ENCODE measurements at regions not wholly inside any gene's neighbourhood (a gene's known extent, or its start where the extent isn't known, plus 50 kb on each side); places are given as distances from the start of the nearest gene placed in this dataset.

DNA sequence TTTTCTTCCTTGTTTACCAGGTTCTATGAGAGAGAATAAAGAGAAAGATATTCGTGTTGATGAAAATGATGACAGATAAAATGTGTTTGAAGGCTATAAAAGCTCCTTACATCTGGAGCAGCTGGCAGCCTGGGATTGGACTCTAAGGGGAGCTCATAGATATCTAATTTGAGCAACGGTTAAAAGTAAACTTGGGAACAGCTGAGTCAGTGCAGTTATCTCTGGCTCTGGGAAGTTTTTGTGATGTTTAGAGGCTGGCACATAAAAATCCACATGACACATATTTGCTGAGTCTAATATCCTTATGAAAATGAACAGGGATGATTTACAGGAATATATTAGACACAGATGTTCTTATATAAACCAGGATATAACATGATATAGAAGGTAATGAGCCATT is 331.8 kb upstream of the TENM3 start:
- DNase-seq (ENCODE audit: low read depth in 3 of 3, low spot score in 1 of 3), result no peak

DNA sequence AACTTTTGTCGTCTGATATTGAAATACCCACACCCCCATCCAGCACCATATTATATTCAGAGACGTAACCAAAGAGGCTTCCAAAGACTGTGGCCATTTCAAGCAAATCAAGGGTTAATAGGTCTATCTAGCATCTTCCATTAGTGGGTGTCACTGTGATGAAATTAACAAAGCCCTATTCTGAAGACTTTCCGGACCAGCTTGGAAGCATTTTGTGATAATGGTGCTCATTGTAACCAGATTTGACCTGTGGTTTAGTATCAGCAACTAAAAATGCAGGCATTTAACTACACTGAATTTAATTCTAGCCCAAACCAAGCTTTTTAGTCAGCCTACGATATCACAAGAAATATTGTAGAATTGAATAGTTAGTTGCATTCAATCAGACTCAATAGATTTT is 309.7 kb upstream of the TENM3 start:
- no peak for DNase-seq (ENCODE audit: low read depth in 3 of 3, low spot score in 1 of 3)

DNA sequence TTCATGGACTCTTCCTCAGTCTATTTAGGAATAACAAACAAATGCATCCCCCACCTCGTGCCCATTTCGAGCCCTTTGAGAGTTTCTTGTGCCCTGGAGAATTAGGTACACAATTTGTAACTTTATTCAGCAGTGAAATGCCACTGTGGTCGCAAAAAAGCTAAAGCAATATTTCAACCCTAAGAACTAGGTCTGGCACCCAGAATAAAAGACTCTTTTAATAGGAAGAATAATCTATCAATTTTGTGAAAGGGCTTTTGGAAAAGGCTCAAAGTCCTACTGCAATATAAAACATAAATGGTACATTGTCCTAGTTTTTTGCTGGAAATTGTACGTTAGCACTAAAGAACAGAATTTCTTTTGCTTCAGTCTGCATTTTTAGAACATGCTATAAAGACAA is 304.6 kb upstream of the TENM3 start:
- DNase-seq (ENCODE audit: low read depth in 3 of 3, low spot score in 1 of 3), result no peak

DNA sequence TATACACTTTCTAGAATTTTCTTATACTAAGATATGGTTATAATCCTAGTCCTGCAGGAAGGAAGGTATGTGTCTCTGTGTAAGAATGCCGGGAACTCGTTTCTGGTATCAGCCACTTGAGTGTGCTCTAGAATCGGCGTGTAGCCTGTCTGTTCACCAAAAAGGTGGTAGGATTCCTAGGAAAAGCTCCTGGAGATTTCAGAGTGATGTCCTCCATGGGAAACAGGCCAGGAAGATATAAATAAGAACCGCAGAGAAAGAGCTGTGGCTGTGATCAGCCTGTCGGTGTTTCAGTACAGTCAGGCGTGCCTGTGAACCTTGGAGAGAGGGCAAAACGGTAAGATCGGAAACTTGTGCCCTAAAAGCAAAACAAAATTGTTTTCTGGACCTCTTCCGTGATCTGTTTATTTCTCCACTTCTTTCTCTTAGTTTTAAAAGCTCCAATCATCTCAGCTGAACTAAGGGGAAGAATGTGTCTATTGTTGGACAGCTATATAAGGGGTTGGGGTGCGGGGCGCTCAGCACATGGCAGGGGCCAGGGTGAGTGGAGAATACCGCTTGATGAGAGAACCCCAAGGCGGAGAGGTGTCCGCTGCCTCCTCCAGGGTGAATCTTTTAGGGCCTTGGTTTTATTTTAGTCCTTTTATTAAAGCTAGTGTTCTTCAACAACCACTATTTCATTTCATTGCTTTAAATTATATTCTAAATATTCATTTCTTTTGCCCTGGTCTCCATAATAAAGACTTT is 303.8 kb upstream of the TENM3 start:
- no peak for DNase-seq (ENCODE audit: low read depth in 3 of 3, low spot score in 1 of 3)

DNA sequence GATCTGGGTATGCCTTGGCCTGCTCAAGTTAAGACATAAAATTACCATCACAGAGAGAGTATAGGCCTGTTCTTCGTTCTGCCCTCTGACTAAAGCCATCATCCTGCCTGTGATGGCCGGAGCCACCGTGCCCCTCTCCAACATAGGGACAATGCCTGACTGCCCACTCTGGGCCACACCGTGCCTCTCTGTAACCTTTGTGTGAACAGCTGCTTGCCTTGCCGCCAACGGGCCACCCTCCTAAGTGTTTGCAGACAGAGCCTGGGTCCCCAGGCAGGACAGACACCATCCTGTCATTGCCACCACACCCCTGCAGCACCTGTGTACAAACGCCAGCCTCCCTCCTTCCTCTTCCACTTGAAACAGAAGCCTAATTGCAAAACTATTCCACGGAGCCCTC is 298.7 kb upstream of the TENM3 start:
- no peak for DNase-seq (ENCODE audit: low read depth in 3 of 3, low spot score in 1 of 3)

DNA sequence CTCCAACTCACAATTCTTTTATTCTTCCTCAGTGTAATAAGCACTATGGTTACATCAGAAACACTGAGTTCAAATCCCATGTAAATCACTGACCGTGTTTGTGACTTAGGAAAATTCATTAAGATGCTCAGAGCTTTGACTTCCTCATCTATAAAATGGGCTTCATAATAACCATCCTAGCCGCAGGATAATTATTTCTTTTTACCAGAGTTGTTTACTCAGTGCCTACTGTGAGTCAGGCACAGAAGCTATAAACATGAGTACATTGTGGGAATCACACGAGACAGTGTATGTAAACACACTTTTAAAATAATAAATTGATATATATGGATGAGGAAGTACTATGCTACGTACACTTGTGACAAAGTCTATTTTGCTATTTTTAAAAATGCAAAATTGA is 296.3 kb upstream of the TENM3 start:
- DNase-seq (ENCODE audit: low read depth in 3 of 3, low spot score in 1 of 3), result no peak

DNA sequence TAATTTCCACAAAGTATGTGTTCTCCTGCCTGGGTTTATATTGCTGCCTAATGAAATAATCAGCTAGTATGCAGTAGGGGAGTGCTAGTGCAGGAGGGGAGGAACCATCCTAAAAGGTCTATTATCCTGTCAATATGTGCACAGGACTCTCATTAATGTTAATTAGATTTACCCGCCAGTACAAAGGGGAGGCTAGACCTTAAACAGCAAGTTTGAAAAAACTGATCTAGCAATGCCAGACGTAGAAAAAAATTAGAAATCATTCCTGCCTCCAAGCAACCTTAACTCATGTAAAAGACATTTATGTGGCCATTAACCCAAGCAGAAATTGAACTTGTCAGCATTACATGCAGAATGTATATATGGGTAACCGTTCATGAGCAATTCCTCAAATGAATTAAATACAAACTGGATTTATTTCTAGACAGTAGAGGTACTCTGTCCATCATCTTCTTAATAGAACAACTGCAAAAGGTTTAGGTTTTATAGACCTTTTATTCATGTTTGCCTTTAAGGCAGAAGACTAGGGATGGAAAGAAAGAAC is 294.3 kb upstream of the TENM3 start:
- no peak for DNase-seq (ENCODE audit: low read depth in 3 of 3, low spot score in 1 of 3)

DNA sequence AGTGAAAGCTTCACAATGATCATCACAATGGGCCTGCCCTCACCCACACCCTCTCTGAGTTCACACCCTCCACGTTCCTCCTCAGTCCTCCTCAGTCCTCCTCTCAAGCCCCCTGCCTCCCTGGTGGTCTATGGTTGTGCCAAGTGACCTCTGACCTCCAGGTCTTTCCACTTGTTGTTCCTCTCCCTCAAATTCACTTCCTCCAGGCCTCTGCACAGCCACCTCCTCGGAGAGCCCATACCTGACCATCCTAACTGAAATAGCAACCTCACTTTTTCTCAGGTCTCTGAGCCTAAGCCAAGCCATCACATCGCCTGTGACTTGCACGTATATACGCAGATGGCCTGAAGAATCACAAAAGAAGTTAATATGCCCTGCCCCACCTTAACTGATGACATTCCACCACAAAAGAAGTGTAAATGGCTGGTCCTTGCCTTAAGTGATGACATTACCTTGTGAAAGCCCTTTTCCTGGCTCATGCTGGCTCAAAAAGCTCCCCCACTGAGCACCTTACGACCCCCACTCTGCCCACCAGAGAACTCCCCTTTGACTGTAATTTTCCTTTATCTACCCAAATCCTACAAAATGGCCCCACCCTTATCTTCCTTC is 293.4 kb upstream of the TENM3 start:
- DNase-seq (ENCODE audit: low read depth in 3 of 3, low spot score in 1 of 3), result no peak

DNA sequence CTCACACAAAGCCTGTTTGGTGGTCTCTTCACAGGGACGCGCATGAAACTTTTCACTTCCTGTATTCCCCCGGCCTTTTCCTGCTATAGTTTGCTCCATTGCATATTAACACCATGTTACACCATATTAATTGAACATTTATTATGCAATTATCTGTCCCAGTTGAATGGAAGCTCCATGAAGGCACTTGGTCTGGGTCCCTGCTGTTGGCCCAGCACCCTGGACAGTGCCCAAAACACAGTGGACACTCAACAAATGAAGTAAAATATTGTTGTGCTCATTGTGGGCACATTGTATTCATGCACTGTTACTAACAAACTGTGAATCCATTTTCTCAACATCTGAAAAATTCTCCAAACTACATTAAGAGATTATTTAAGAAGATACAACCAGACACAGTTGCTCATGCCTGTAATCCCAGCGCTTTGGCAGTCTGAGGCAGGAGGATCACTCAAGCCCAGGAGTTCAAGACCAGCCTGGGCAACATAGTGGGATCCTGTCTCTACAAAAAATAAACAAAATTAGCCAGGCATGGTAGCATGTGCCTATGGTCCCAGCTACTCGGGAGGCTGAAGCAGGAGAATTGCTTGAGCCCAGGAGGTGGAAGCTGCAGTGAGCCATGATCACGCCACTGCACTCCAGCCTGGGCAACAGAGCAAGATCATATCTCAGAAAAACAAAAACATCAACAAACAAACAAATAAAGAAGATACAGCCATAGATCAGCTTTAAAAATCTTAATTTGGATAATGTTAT is 292.7 kb upstream of the TENM3 start:
- DNase-seq (ENCODE audit: low read depth in 3 of 3, low spot score in 1 of 3), result no peak

DNA sequence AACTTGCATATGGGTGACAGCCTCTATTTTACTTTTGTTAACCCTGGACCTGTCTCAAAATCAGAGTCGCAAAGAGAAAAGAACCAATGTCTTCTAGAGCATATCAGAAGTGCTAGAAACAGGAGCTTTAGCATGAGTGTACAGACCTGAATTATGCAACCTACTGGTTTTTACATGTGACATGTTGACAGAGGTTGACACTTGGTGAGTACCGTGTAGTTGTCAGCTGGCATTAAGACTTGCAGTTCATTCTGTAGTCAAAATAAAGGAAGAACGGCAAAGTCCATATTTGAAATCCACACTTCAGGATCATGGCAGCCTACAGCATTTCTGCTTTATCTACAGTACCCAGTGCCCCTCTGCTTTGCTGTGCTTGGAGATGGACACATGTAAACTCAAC is 291.9 kb upstream of the TENM3 start:
- no peak for DNase-seq (ENCODE audit: low read depth in 3 of 3, low spot score in 1 of 3)

DNA sequence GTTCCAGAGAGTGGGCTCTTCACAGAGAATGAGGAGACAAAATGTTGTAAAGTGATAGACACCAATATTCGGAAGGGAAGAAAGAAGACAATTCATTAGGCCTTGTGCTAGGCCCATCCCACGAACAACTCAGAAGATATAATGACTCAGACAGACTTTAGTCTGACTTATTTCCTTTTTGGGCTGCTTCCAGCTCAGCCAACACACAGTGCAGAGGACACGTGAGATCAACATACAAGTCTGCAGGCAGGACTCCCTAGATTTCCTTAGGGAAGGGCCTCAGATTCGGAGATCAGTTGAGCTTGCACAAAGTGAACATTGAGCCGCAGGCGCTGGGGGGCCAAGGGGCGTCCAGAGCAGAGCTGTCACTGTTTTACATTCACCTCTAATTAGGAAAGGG is 290.7 kb upstream of the TENM3 start:
- DNase-seq (ENCODE audit: low read depth in 3 of 3, low spot score in 1 of 3), result no peak

DNA sequence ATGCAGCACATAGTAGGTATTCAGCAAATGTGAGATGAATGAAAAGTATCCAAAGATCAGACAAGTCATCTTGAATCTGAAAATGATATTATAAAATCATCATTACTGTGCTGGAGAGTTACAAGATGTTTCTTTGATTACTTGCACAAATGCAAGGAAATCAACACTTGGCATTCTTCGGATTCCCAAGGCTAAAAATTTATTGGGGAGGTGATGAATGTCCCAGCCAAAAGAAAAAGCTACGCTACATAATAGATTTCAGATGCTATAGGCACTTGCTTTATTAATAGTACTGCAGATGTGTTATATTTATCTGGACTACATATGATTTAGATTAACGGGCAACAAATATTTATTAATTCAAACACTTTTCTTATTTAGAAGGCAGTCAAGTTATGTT is 286.7 kb upstream of the TENM3 start:
- no peak for DNase-seq (ENCODE audit: low read depth in 3 of 3, low spot score in 1 of 3)

DNA sequence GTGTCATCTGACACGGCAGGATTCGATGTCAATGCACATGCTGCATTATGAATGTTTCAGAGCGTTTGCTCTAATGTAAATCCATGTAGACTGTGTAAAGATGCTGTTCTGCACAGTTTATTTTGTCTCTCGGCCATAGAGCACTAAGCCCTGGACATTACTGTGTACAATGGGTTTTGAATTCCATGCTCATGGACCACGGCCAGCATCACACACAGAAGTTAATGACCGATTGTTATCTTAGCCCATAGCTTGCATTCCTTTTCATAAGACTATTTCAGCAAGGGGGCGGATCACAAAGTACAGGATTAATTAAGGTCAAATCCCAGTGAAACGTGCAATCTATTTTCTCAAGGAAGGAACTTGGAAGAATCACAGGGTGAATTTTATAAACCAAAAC is 286.1 kb upstream of the TENM3 start:
- no peak for DNase-seq (ENCODE audit: low read depth in 3 of 3, low spot score in 1 of 3)

DNA sequence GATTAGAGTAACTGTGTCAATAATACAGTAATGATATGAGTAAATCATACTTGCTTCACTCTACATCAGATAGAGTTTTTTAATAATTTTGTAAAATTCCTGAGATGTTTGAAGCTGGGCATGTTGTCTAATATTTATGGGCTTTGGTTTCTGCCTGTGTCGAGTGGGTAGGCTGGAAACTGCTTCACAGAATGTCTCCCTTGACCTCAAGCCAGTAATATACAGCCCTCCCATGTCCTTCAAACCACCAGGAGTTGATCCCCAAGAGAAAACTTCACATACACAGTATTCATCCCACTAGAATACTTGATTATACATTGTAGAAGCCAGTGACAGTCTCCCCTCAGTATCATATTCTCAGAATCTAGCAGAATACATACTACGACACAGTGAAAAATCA is 284.8 kb upstream of the TENM3 start:
- no peak for DNase-seq (ENCODE audit: low read depth in 3 of 3, low spot score in 1 of 3)

DNA sequence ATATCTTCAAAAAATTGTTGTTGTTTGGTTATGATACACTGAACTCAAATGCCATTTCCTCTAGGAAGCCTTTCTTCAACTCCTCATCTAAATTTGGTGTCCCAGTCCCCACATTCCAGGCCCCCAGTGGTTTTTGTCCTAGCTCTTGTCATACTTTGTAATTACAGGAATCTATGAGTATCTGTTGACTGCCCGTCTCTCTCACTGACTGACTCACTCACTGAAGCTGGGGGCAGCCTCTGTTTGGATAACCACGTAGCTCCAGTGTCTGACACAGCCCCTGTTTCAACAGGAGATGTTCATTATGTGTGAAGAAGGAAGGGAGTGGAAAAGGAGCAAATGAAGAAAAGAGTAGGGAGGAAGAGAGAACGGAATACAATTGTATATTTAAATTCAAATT is 284.1 kb upstream of the TENM3 start:
- DNase-seq (ENCODE audit: low read depth in 3 of 3, low spot score in 1 of 3), result no peak

DNA sequence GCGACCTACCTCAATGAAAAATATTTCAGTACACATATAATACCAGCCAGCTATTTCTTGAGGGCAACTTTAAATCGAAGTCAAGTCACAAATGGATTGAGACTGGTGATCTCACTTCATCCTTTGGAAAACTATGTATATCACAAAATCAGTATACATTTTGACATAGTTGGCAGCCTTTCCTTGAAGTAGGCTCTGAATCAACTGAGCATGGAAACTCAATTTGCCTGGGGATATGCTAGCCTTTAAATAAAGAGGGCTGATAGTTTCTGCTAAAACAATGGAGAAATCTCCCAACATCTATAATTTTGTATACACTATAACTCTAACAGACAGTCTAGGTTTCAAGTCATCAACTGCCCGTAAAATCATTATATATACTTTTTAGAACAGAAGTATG is 282.8 kb upstream of the TENM3 start:
- DNase-seq (ENCODE audit: low read depth in 3 of 3, low spot score in 1 of 3), result no peak

DNA sequence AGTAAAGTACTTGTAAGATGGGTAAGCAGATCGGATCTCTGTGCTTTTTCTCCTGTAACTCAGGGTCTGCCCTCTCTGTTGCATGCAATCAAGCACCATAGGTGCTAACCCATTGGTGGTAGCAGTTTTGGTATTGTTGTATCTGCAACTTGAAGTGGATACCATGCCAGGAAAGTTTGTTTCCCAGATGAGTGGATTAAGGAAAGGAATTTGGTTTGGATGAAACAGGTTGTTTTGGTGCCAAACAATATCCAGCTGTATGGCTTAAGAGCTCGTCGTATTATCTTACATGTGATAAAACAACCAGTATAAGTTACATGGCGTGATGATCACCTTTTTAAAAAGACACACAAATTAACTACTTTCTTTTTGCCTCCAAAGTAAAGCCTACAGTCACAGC is 280.9 kb upstream of the TENM3 start:
- DNase-seq (ENCODE audit: low read depth in 3 of 3, low spot score in 1 of 3), result no peak

DNA sequence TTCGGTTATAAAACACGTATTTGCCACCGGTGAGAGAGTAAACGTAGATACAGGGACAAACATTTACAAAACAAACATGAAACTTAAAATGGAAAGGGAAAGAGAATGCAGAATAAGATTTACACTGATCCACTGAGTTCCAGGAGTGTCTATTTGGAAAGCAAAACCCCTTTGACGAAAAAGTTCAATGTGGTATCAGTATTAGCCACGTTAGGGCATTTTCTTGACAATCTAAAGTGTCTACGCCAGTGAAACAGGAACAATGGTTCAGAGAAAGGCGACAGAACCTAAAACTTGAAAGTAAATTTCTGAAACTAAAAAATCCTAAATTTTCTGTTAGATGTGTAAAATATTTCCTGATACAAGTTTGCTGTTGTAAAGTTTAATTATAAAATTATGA is 278.5 kb upstream of the TENM3 start:
- DNase-seq (ENCODE audit: low read depth in 3 of 3, low spot score in 1 of 3), result no peak

DNA sequence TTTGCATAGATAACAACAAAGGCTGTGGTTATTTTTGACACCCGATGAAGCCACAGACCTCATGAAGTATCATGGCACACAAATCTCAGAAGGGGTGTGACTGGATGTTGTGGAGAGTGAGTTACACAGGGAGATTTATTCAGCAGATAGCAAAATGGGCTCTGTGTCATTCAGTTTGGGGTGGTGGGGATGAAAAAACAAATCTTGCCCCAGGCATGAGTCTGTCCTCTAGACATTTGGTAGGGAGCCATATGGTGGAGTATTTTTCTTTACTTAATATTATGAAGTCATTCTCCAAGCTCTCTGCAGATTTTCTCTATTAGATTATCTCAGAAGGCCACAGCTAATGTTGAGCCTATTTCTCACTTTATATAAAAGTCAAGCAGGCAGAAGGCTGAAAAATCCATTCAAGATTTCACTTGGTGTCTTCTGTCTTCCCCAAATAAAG is 277.1 kb upstream of the TENM3 start:
- no peak for DNase-seq (ENCODE audit: low read depth in 3 of 3, low spot score in 1 of 3)

DNA sequence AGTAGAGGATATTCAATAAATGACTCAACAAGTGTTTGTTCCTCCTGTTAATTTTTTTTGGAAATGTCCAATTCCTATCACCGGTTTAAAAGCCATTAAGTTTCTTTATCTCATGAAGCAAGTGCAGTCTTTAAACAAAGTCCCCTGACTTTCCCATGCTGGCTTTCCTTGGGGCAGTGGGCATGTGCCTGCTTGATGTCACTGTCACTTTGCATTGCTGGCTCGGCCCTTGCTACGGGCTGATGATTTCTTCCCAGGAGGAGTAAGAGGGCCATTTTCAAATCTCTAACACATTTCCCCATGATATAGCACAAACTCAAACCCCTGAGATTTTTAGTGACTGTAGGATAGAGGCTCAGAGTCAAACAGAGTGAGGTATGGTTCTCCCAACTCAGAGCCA is 275.8 kb upstream of the TENM3 start:
- no peak for DNase-seq (ENCODE audit: low read depth in 3 of 3, low spot score in 1 of 3)

DNA sequence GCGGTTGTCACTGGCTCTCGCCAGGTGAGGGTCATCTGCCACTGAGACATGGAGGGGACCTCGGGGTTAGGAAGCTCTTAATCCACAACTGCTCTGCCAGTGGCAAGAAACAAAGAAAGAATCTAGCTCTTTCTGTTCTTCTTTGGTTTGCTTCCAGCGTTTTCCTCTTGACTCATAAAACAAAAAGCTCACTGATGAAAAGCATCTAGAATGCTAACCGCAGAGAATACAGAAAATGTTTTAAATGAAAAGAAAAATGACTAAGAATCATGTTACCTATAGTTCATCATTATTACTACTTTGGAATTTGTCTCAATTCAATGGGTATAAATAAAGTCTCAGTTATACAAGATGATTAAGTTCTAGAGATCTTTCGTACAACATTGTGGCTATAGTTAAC is 274.8 kb upstream of the TENM3 start:
- DNase-seq (ENCODE audit: low read depth in 3 of 3, low spot score in 1 of 3), result no peak

DNA sequence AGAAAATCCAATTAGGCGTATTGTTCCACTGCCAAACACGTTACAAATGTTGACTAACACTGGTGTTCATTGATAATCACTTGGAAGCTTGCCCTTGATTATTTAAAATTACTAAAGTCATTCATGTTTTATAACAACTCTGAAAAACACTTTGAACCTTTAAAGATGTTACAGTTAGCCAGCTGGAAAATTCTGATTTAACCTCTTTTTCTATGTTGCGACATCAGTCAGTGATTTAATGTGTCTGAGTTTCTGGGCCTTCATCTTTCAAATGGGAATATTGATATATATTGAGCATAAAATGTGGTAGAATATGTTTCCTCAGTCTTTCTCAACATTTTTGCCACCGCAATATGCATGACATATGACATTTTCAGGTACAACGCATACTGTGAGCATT is 274.1 kb upstream of the TENM3 start:
- DNase-seq (ENCODE audit: low read depth in 3 of 3, low spot score in 1 of 3), result no peak
